ENCODE measurements at regions not wholly inside any gene's neighbourhood (a gene's known extent, or its start where the extent isn't known, plus 50 kb on each side); places are given as distances from the start of the nearest gene placed in this dataset.

DNA sequence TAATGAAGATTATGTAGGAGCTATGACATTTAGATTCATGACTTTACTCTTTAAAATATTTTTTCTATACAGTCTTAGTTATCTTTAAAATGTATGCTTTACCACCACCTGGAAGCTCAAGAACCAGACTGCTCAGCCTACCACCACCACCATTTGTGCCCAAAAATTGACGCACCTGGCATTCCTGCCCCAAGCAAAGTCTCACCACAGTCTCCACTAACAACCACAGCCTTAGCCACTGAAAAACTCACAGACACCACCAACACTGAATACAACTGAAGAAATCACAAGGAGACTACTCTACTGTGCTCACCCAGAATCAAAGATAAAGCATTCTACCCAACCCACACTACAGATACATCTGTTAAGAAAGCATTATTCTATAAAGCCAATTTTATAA is 201.9 kb upstream of the PDE10A start:
- no peak for DNase-seq (ENCODE audit: low read depth)

DNA sequence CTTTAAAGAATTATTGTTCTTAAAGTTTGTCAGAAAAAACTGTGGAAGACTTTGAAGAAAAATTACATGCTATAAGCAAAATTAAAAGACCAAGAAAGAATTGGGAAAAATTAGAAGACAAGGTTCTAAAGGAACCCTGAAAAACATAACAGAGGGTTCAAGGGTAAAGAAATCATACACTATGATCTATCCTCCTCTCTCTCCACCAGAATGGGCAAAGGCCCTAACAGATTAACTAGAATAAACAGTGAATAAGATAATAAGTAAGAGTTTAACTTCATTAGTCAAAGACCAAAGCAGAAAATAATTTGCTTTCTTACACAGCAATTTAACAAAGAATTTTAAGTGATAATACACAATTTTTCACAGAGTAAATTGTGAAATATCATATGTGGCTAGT is 201.2 kb upstream of the PDE10A start:
- no peak overlapping the region for H3K4me3 ChIP-seq (ENCODE audit: low read length)
- DNase-seq (ENCODE audit: low read depth) = no peak
- TF ChIP-seq, protein P1, sequence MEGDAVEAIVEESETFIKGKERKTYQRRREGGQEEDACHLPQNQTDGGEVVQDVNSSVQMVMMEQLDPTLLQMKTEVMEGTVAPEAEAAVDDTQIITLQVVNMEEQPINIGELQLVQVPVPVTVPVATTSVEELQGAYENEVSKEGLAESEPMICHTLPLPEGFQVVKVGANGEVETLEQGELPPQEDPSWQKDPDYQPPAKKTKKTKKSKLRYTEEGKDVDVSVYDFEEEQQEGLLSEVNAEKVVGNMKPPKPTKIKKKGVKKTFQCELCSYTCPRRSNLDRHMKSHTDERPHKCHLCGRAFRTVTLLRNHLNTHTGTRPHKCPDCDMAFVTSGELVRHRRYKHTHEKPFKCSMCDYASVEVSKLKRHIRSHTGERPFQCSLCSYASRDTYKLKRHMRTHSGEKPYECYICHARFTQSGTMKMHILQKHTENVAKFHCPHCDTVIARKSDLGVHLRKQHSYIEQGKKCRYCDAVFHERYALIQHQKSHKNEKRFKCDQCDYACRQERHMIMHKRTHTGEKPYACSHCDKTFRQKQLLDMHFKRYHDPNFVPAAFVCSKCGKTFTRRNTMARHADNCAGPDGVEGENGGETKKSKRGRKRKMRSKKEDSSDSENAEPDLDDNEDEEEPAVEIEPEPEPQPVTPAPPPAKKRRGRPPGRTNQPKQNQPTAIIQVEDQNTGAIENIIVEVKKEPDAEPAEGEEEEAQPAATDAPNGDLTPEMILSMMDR (conservative IDR thresholded peaks at IDR 0.05; ENCODE audit: low read length) = no peak

More for the DNA sequence above, 201.9 kb upstream of the PDE10A start:
- no peak overlapping the region for H3K4me3 ChIP-seq (ENCODE audit: low read length)
- TF ChIP-seq, protein P1 (conservative IDR thresholded peaks at IDR 0.05; ENCODE audit: low read length) = no peak

DNA sequence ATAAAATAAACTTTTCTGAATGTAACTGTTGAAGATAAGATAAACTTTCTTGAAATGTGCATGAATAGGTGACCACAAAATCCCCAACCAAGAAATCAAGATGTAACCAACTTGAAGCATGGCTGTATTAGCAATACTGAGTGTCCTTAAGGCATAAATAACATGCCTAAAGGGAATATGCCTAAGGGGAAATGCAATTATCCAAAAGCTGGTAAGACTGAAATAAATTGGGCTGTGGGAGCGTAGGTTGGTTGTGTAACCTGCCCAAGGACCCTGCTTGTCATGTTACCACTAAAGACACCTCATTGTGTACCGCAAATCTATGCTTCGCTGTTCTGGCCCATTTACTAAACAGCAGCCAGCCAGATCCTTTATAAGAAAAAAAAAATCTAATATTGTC is 200.8 kb upstream of the PDE10A start:
- TF ChIP-seq, protein P1 (conservative IDR thresholded peaks at IDR 0.05; ENCODE audit: low read length) = no peak
- no peak overlapping the region for H3K4me3 ChIP-seq (ENCODE audit: low read length)
- DNase-seq (ENCODE audit: low read depth) = no peak

DNA sequence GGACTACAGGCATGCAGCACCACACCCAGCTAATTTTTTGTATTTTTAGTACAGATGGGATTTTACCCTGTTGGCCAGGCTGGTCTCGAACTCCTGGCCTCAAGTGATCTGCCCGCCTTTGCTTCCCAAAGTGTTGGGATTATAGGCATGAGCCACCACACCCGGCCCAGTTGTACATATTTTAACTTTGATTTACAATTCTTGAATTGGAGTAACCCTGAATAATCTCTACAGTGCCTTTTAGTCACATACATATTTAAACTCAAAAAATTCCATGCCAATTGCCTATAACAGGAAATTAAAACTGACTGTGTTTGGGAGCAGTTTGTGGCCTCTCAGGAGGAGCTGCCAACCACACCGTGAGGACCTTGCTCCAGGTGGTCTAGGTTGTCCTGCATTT is 199.8 kb upstream of the PDE10A start:
- no peak overlapping the region for H3K4me3 ChIP-seq (ENCODE audit: low read length)
- TF ChIP-seq, protein P1 (conservative IDR thresholded peaks at IDR 0.05; ENCODE audit: low read length) = no peak
- no peak for DNase-seq (ENCODE audit: low read depth)

DNA sequence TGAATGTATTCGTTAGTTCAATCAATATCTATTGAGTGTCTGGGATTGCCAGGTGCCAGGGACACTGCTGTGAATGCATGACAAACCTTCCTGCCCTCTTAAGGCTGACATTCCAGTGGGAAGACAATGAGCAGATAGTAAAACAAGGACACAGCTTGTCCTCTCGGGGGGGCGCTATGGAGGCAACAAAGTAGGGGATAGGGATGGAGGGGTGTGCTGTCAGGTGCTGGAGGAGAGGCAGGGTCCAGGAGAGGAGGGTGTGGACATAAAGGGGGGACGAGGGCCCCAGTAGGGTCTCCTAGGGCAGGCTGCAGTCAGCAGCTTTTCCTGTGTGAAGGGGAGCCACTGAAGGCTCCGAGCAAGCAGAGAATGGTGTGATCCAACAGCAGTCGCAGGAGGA is 198.2 kb upstream of the PDE10A start:
- no peak for DNase-seq (ENCODE audit: low read depth)
- TF ChIP-seq, protein P1 (conservative IDR thresholded peaks at IDR 0.05; ENCODE audit: low read length) = no peak

DNA sequence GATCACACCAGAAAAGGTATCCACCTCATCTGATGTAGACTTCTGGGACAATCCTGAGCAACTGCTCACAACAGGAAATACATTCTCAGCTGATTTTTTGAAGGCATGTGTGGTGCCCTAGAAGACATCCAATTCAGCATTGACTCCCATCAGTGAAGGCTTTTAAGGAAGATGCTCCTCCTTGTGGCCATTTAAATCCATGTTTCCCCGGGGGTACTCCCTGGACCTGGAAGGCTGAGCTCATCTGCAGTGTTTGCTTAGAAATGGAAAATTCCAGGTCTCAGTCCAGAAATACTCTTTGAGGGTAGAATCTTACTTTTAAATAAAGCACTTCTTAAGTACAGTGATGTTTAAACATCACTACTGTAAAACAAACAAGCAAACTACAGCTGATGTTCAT is 195.5 kb upstream of the PDE10A start:
- no peak for DNase-seq (ENCODE audit: low read depth)
- no peak overlapping the region for H3K4me3 ChIP-seq (ENCODE audit: low read length)

More for the DNA sequence above, 198.2 kb upstream of the PDE10A start:
- H3K4me3 ChIP-seq (ENCODE audit: low read length) = no peak overlapping the region

DNA sequence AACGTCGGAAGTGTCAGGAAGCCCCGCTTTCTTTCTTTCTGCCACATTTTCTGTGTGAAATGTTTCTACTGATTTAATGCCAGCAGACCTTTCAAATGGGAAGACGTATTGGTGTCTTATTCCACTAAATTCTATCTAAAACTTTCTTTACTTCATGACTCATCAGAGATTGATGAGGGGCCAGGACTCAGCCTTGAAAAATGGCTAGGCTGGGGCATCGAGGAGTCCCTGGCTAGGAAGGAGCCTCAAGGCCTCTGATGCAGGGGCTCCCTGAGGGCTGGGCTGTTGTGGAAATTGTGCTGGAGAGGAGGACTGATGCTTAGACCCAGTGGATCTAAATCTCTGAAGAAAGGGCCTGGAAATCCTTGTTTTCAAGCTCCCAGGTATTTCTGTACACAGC is 192.8 kb upstream of the PDE10A start:
- no peak for DNase-seq (ENCODE audit: low read depth)
- no peak overlapping the region for H3K4me3 ChIP-seq (ENCODE audit: low read length)
- TF ChIP-seq, protein P1 (conservative IDR thresholded peaks at IDR 0.05; ENCODE audit: low read length) = no peak

More for the DNA sequence above, 195.5 kb upstream of the PDE10A start:
- TF ChIP-seq, protein P1 (conservative IDR thresholded peaks at IDR 0.05; ENCODE audit: low read length) = no peak

Measured in AG10803 (cell line).